CD4-positive, alpha-beta T cell treated with Interleukin-6 for 4 hours (primary cell): ENCODE measurements at regions not wholly inside any gene's neighbourhood (a gene's known extent, or its start where the extent isn't known, plus 50 kb on each side); places are given as distances from the start of the nearest gene placed in this dataset.
A peak's percentile ranks its signal among the peaks of the same experiment; 100 is the strongest.
"Not testable (repeated sequence)": the region's sequence is repeated elsewhere in the genome, so short reads cannot be mapped to it uniquely, and the experiment has no call there.

ENCODE experiments used
- DNase-seq: peaks from one replicate; pipeline ENCODE4 v3.0.0-alpha.2; 2020; ENCODE audit warnings: mixed read lengths

DNA sequence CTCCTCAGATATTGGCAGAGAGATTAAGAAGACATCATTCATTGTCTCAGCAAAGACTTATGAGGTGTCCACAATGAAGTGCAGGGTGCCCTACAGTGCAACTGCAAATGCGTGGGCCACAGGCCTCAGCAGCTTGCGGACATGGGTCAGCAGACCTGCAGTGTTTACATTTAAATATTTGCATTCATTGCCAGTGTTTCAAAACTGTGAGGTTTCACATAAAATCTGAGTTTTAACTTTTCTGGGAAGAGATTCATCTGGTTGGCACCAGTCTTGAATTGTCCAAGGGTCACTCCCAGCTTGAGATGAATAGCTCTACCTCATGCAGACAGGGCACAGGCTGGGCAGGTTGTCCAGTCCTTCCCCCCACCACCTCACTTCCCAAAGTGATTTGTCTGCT, 286.8 kb upstream of the DUSP10 start:
- no peak for DNase-seq

DNA sequence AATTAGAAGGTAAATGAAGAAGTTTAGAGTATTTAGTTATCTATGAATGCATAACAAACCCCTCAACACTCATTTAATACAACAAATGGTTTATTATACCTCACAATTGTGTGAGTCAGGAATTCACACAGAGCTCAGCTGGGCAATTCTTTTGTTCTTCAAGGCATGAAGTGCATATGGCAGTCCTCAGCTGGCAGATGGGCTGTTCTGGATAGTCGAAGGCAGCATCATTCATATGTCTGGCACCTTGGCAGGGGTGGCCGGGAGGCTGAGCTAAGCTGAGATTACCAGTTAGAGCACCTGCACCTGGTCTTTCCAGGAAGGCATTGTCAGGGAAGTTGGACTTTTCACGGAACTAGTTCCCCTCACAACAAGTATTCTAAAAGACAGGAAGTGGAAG, 286.2 kb upstream of the DUSP10 start:
- DNase-seq, result no peak

DNA sequence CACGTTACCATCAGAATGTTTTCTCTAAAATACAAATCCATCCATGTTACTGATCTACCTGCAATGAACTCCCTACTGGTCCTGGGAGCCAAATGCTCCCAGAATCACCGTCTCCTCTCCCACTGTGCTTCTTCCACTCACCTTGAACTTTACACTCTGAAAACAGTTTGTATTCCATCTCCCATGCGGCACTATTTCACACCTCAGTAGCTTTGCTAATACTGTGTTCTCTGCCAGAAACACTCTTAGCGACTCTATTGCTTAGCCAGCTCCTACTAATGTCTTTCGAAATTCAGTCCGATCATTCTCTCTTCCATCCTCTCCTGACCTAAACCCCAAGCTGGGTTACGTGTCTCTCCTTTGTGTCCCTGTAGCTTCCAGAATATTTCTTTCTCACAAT, 284.4 kb upstream of the DUSP10 start:
- DNase-seq, result no peak

DNA sequence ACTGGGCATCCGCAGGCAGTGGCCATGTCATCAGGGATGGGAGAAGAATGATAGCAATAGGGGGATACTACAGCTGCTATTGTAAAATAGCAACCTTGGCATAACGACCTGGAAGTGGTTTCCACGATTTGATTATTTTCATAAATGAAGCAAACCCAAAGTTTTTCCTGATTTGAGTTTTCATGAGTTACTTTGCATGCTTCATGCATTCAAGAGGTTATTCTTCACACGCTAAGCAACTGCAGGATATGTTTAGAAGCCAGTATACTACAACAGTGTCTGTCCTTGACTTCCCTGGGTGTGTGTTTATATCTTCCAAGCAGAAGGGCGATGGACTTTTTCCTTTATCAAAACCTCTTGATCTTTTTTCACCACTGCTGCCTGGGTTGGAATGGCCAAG, 281.1 kb upstream of the DUSP10 start:
- DNase-seq, result no peak

DNA sequence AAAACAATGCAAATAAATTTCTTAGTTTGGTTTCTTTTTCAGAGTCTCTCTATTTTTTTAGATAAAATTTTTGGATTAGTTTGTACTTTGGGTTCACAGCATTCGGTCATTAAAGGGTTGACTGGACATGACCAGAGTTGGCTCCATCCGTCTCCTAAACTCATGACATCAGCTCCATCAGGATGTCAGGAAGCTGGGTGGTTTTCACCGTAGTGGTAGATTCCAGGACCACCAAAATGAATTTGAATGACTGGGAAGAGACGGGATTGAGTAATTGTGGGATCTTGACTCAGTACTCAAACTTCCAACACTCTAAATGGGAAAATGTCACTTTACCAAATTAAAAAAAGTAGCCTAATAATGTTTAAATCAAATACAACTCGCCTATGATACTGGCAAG, 279.2 kb upstream of the DUSP10 start:
- DNase-seq, result no peak

DNA sequence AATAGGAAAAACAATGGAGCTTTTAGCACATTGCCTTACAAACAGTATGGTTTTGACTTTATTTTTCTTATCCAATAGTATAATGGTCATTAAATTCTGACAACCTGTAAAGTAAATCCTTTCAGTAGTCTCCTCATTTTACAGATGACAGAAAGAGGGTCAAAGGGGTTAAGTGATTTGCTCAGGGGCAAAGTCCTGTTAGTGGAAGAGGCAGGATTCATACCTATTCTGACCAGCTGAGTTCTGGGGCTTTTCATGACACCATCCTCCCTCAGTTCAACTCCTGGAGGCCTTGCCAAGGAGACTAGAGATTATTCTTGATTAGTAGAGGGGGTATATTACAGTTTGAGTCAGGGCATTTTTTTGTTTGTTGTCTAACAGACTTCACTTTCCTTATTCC, 278.7 kb upstream of the DUSP10 start:
- DNase-seq, result no peak

DNA sequence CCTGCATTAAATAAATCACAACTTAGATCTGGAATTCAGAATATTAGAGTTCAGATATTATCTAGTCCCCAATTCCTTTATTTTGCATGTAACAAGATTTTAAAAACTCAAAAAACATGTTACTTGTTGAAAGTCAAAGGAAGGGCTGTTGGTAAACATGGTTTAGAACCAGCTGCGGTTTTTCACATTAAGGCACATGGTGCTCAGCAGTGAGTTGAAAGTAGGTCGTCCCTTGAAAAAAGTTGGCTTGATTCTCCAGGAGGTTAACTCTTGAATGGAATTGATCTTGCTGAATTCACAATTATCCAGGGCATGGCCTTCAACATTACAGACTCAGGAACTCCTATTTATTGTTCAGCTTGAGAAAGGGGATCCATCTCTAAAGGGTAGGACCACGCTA, 277.1 kb upstream of the DUSP10 start:
- DNase-seq, result no peak

DNA sequence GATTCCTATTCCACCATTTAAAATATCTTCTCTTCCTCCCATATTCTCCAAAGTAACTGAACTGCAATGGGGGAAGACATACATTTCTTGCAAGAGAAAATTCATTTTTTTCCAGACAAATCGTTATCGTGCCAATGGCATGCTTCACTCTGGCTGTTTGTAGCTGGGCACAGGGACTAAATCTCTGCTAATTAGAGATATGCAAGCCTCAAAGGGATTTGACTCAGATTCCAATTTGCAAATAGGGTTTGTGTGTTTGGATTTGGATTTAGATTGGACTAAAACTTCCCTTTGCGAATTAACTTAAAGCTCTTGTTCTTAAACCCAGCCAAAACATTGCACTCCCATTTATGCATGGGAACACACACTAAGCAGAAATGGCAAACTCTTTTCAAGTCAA, 276.2 kb upstream of the DUSP10 start:
- DNase-seq, result no peak

DNA sequence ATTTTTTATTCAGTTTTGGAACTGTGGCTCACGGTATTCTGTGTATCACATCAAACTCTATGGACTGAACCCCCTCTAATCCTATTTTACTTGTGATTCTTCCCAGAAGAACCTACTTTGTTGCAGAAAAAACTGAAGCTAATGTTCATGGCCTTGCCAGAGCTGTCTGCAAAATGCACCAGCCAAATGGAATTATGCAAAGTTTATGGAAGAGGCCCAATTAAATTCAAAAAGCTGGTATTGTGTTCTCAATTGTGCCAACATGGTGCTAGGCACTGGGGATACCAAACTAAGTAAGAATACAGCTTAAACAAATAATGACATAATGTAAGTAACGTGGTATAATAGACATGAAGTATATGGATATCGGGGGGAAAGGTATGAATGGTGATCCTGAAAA, 273.8 kb upstream of the DUSP10 start:
- no peak for DNase-seq

DNA sequence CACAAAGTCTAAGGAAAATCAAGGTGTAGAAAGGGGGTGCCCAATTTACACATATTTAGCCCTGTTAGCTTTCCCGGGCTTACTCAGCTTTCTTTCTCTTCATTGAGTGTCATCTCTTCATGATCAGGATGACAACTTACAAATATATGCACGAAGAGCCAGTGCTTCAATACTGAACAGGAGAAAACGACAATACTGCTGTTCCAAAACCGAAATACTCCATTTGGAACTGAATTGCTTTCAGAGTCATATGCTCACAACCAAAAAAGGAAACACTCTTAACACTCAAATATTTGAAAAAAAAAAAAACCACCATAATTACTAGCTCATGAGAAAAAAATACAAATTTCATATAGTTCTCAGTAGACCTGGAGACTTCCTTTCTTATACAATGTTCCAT, 272.1 kb upstream of the DUSP10 start:
- DNase-seq, result no peak

DNA sequence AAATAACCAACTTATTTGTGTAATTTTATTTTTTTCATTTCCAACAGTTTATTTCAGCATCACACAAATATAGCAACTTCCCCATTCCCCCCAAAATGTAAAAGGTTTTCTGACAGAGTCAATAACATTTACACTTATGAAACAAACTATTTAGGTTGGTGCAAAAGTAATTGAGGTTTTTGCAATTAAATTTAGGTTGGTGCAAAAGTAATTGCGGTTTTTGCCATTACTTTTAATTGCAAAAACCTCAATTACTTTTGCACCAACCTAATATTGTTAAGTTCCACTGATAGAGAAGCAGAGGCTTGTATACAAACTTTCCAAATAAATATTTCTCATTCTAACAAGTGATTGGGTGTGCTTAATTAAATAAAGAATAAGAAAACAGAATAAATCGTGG, 270.9 kb upstream of the DUSP10 start:
- no peak for DNase-seq

DNA sequence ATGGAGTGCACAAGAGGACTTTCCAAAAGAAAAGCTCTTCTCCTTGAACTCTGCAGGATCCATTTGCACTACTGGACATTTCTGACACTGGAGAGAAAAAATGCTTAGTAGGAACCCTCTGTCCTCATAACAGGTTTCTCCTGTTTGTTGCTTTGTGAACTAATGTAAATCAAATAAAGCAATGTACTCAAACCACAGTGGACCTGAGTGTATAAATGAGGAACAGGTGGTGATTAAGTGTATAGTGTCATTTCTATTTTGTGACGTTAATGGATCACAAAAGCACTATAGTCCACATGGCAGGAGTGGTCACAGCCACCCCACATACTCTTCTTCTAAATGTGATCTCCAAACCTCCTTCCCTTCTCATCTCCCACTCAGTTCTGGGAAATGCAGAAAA, 268.4 kb upstream of the DUSP10 start:
- DNase-seq, result no peak

DNA sequence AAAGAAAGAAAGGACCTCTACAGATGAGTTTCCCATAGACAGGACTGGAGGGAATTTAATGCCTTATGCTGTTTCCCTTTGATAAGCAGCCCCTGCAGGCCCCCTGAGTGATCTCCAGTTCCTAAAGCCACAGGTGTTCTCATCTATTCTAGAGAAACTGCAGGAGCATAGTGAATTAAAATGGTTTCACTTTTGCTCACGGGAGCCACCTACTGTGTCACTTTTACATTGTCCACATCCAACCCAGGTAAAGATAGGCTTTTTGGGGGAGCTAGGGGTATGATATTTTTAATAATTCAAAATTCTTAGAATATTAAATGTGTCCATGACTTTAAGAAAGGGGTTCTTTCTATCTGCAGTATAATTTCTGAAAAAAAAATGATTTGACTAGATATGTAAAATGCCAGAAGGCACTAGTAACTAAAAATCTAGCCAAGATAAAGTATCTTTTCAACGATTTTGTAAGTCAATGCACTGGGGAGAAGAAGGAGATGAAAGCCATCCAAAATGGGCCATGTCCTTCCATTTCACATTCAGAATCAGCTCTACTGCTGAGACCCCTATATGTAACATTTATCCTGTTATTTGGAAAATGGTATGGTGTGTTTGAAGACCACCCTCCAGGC, 267.3 kb upstream of the DUSP10 start:
- DNase-seq, result peak; percentile 18

DNA sequence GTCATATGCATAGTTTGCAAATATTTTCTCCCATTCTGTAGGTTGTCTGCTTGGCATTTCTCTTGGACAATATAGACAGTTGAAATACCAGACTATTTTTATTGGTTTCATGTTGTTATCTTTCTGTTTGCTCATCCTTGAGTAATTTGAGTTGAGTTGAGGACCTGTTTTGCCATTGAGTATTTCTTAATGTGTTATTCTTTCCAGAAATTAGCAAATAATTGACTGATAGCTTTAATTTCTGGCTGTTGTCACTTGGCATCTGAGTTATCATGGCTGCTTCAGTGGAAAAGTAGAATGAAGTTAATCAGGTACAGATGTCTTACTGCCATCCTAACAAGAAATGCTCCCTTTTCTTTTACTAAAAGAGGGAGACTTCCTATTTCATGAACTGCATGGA, 264.8 kb upstream of the DUSP10 start:
- DNase-seq, result no peak

DNA sequence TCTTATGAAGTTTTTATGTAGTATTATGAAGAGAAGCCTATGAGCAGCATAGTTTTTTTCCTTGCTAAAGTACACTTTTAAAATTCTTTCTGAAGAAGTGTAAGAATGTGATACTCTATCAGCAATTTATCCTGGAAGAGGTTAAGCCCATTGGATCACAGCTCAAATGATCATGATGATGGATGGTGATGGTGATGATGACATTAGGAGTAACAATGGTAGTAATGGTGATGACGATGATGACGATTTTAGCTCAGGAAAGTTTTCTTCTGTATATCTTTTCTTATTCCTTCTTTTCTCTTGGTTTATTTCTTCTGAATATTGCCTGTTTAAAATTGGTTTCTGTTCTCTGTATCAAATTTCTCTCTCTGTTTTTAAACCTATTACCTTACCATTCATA, 262.9 kb upstream of the DUSP10 start:
- no peak for DNase-seq

DNA sequence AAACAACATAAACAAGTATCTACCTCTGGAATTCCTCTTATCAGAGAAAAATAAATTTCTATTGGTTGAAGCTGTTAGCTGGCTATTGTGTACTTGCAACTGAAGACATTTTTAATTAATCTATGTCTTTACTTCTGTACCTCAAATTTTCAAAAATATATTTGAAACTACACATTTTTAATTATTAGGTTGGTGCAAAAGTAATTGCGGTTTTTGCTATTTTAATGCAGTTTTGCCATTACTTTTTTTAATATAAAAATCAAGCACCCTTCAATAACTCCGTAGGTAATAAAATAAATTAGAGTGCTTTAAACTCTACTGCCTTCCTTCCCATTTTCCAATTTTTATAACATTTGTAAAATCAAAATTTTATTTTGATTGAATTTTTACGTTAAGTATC, 262.1 kb upstream of the DUSP10 start:
- DNase-seq, result no peak

DNA sequence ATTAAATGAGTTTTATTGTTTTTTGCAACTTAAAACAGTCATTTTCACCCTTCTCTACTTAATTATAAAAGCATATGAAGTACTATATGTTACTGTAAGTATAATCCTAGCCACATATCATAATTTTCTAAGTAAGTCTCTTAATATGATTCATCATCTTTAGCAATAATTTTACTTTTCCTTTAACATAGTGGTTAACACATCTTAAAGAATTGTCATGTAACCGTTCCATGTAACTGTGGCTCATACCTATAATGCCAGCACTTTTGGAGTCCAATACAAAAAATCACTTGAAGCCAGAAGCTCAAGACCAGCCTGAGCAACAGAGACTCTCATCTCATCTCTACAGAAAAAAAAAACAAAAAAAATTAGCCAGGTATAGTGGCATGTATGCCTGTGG, 260.6 kb upstream of the DUSP10 start:
- no peak for DNase-seq

DNA sequence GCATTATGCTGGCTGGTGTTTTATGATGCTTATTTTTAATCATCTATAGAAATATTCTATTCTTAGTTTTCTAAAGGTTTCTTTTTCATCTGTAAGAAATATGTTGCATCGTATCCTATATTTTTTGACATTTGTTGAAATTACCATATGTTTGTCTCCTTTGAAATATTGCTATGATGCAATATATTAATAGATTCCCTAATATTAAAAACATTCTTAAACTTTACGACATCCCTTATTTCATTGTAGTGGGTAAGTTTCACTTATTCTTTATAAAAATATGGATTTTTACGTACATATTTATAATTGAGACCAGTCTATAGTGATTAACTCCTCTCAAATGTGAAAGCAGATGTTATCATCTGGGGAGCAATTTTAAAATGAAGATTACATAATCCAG, 258.2 kb upstream of the DUSP10 start:
- DNase-seq, result no peak

DNA sequence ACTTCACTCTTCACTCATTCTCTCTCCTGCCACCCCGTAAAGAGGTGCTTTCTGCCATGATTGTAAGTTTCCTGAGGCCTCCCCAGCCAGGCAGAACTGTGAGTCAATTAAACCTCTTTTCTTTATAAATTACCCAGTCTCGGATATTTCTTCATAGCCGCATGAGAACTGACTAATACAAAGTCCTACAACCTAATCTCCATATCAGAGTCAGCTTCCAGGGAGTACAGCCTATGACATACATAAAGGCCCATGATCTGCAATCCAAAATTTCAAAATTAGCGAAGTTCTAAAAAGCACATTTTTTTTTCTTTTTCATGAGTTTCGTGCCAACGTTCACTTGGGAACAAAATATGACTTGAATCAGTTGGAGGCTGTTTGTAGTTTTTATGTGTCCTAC, 256.9 kb upstream of the DUSP10 start:
- no peak for DNase-seq

DNA sequence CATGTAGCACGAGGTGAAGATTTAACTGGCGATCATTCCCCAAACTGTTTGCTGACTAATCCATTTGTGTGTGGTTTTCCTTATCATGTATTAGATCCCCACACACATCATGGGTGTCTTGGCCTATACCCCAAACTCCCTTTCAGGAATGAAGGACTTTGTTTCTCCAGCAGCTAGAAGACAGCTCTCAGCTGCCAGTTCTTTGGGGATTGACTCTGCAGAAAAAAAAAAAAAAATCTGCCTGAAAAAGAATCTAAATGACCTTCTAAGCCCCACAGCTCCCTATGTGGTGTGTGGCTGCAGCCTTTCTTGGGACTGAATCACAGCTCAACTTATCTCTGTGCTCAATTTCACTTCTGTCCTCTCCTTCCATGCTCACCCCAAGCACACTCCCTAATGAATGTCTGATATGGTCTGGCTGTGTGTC, 256.3 kb upstream of the DUSP10 start:
- no peak for DNase-seq

DNA sequence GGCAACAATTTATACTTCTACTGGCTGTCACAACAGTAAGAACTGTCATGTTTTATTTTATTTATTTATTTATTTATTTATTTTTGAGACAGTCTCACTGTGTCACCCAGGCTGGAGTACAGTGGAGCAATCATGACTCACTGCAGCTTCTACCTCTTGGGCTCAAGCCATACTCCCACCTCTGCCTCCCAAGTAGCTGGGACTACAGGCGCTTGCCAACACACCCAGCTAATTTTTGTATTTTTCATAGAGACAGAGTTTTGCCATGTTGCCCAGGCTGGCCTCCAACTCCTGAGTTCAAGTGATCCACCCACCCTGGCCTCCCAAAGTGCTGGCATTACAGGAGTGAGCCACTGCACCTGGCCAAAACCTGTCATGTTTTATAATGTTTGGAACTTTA, 255.1 kb upstream of the DUSP10 start:
- not testable (repeated sequence) for DNase-seq

DNA sequence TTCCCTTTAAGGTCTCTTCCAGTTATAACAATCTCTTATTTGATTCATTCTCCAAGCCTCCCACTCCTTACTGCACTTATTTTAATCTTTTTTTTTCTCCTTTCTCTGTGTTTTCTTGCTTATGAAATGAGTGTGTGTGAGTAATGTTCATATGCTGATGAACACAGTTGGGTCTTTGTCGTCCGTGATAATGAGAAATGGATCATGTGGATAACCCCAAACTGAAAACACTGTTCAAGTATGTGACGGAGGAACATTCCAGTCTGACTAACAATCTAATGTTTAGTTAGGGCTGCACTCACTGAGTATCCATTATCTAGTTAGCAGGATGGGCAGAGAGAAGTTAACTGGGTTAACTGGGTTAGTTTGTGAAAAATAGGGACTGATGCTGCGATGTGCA, 253.1 kb upstream of the DUSP10 start:
- no peak for DNase-seq

DNA sequence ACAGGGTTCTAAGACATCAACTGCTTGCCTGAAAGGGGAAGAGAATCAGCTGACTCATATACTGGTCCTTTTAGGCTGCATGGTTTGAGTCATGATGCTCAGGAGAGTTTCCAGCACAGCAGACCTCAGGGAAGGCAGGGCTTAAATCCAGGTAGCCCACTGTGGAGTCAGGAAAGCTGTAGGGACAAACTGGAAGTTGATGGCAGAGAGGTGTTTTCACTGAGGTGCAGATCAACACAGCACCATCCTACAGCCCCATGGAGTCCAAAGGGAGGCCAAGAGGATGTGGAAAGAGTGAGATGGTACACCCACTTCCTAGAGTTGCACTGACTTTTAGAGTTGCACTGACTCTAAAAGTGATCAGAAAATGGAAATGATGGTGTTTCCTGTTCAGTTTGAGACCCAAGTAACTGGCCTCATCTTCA, 252.4 kb upstream of the DUSP10 start:
- no peak for DNase-seq

DNA sequence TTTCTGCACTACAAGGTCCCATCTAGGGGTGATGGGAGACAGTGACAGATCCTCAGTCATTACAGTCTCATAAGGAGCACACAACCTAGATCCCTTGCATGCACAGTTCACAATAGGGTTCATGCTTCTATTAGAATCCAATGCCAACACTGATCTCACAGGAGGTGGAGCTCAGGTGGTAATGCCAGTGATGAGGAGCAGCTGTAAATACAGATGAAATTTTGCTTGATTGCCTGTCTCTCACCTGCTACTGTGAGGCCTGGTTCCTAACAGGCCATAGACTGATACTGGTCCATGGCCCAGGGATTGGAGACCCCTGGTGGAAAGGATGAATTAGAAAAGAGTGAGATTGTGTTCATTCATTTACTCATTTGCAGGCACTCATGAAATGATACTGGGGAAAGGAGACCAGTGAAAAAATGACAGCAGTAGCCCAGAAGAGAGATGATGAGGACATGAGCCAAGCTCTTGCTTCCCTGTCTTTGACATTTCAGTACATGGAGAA, 251.6 kb upstream of the DUSP10 start:
- no peak for DNase-seq

DNA sequence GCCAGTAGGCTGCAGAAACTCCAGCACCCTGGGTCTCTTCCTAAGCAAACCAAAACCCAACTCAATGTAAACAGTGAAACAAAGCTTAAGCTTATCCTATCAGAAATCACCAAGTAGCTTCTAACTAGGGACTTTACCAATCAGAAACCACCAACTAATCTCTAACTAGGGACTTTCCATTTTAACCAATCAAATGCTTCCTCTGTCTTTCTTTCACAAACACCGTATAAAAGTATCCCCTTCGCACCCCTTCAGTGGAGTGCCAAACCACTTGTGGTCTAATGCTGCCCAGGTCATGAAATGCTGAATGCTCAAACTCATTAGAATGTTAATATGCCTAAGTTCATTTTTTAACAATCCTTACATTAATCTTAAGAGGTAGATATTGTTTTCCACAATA, 250.5 kb upstream of the DUSP10 start:
- no peak for DNase-seq

DNA sequence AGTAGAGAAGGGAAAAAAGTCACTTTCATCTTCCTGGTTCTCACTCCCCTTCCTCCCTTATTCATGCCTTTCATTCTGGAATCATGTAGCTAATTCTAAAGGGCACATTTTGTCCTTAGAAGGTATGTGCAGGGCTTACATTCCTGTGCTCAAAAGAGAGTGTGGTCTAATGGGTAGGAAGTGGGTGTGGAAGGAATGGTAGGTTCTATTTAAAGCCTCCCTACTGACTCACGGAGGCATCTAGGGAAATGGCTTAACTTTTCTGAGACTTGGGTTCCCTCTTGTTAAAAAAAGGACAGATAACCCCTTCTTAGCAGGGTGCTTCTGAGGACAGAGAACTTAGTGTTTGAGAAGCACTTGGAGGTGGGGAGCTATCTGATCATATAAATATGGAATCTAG, 249.3 kb upstream of the DUSP10 start:
- DNase-seq, result no peak
